ENCODE measurements at regions not wholly inside any gene's neighbourhood (a gene's known extent, or its start where the extent isn't known, plus 50 kb on each side); places are given as distances from the start of the nearest gene placed in this dataset.

DNA sequence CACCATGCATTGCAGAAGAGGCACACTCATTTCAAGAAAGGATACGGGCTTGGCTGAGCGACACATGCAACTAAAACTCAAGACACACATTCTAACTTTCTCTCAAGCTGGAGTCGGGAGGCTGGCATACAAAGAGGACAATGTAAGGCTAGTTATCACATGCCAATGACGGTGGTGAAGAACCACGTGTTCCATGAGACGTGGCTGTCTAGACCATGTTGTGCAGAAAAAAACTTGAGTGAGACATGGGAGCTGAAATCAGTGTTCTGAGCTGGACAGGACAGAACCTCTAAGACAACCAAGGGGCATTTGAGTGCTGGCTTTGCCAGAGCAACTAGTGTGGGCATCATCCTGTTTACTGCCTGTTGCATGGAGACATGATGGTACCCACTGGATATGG, 193.0 kb upstream of the DPP6 start:
- no peak for TF ChIP-seq ZNF10 (tag by site-specific recombination; IDR thresholded peaks at IDR 0.05)
- TF ChIP-seq, protein P1, sequence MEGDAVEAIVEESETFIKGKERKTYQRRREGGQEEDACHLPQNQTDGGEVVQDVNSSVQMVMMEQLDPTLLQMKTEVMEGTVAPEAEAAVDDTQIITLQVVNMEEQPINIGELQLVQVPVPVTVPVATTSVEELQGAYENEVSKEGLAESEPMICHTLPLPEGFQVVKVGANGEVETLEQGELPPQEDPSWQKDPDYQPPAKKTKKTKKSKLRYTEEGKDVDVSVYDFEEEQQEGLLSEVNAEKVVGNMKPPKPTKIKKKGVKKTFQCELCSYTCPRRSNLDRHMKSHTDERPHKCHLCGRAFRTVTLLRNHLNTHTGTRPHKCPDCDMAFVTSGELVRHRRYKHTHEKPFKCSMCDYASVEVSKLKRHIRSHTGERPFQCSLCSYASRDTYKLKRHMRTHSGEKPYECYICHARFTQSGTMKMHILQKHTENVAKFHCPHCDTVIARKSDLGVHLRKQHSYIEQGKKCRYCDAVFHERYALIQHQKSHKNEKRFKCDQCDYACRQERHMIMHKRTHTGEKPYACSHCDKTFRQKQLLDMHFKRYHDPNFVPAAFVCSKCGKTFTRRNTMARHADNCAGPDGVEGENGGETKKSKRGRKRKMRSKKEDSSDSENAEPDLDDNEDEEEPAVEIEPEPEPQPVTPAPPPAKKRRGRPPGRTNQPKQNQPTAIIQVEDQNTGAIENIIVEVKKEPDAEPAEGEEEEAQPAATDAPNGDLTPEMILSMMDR (tag by site-specific recombination; IDR thresholded peaks at IDR 0.05) = no peak
